Mucosa of descending colon (tissue), 3 donors: ENCODE measurements at regions not wholly inside any gene's neighbourhood (a gene's known extent, or its start where the extent isn't known, plus 50 kb on each side); places are given as distances from the start of the nearest gene placed in this dataset.
"Not testable (repeated sequence)": the region's sequence is repeated elsewhere in the genome, so short reads cannot be mapped to it uniquely, and the experiment has no call there.

ENCODE experiments used
- ATAC-seq: fragments of 200-7000 bp; cut with Tn5 transposase; one replicate; pipeline ENCODE4 v1.9.1; 2020; ENCODE audit warnings: mild to moderate bottlenecking, moderate library complexity
- DNase-seq, 3 donors: peaks; one replicate each; pipeline ENCODE4 v3.0.0-alpha.2; 2020
- H3K36me3 ChIP-seq: fragments of 200-600 bp; one replicate; pipeline ENCODE4 v1.8.0; 2021; ENCODE audit warnings: low read depth, mild to moderate bottlenecking
- H3K4me1 ChIP-seq: fragments of 200-600 bp; one replicate; pipeline ENCODE4 v1.8.0; 2021; ENCODE audit warnings: low read depth, mild to moderate bottlenecking
- H3K4me3 ChIP-seq: fragments of 200-600 bp; one replicate; pipeline ENCODE4 v1.8.0; 2021; ENCODE audit warnings: mild to moderate bottlenecking
- H3K9me3 ChIP-seq: fragments of 200-600 bp; one replicate; pipeline ENCODE4 v1.8.0; 2021; ENCODE audit warnings: mild to moderate bottlenecking
- CTCF ChIP-seq: fragments of 200-600 bp; IDR thresholded peaks from one replicate; pipeline ENCODE4 v1.8.0; 2022; ENCODE audit warnings: antibody characterized with exemption, mild to moderate bottlenecking
- intact Hi-C, 2 donors: fragments of 100-400 bp; cut with DNase I in 1 of 2; cut with micrococcal nuclease in 1 of 2; formaldehyde crosslinking; loops; one replicate each; pipeline versions ENCODE4 v1.11.0 to v1.11.1; 2022; cut with DNase I, micrococcal nuclease
- donor health status: DM: no; HTN: no; CAD: no; lungs with moderate emphysema.
- donor health status: DM: no; HTN: no; CAD: no.
- donor health status: DM: no; HTN: yes; CAD: no.

- Histone ChIP-seq H3K4me3 (no peak overlapping the region), H3K9me3 (no peaks in the 10 kb centered on the region), H3K36me3 (no peaks in the 10 kb centered on the region), H3K4me1 (no peaks in the 10 kb centered on the region)
- TF ChIP-seq CTCF: no peak
- no peak for DNase-seq
- no peak for ATAC-seq
- intact Hi-C loops: no loop called here
These were observed 121.8 kb upstream of the ADAMTS3 start for GRCh38 chr4:72690771-72691170.

DNA sequence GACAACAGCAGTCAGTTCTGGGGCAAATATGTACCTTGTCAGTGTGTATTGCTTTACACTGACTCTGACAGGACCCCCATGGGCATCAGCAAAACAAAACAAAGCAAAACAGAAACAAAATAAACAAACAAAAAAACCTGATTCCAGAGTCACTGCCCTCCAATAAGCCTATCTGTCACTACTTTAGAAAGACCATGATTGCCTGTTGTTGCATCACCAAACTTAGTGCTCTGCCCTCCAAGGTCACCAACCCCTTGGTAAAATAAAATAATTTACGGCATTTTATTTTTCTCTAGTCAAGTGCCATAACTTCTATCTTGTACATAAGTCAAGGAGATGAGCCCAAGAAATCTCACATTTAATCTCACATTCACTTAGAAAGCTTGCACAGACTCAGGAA is 120.9 kb upstream of the ADAMTS3 start:
- ATAC-seq (no peak), DNase-seq (no peak)
- Histone ChIP-seq H3K4me3 (no peak overlapping the region), H3K4me1 (no peaks in the 10 kb centered on the region), H3K36me3 (no peaks in the 10 kb centered on the region), H3K9me3 (no peaks in the 10 kb centered on the region)
- intact Hi-C loops: no loop called here
- no peak for TF ChIP-seq CTCF

GRCh38 chr4:72686390-72686789 is 117.4 kb upstream of the ADAMTS3 start:
- intact Hi-C loops, H3K4me1 ChIP-seq, DNase-seq, H3K9me3 ChIP-seq, H3K4me3 ChIP-seq, H3K36me3 ChIP-seq, ATAC-seq: not testable (repeated sequence)

DNA sequence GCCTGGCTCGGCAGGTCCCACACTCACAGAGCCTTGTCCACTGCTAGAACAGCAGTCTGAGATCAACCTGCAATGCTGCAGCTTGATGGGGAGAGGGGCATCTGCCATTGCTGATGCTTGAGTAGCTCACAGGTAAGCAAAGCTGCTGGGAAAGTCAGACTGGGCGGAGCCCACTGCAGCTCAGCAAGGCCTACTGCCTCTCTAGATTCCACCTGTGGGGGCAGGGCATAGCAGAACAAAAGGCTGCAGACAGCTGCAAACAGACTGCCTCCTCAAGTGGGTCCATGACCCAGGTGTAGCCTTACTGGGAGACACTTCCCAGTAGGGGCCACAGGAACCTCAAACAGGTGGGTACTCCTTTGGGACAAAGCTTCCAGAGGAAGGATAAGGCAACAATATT is 110.6 kb upstream of the ADAMTS3 start:
- ATAC-seq (no peak), DNase-seq (no peak)
- TF ChIP-seq CTCF: no peak
- Histone ChIP-seq H3K4me3 (no peak overlapping the region), H3K36me3 (no peaks in the 10 kb centered on the region), H3K4me1 (no peaks in the 10 kb centered on the region), H3K9me3 (peaks cover 4% of the 10 kb centered on the region)
- intact Hi-C loops: no loop called here

GRCh38 chr4:72677886-72678285 is 108.9 kb upstream of the ADAMTS3 start:
- Histone ChIP-seq H3K4me3 (no peak overlapping the region), H3K36me3 (no peaks in the 10 kb centered on the region), H3K9me3 (no peaks in the 10 kb centered on the region), H3K4me1 (no peaks in the 10 kb centered on the region)
- intact Hi-C loops: no loop called here
- DNase-seq (no peak), ATAC-seq (no peak)
- TF ChIP-seq CTCF: no peak

DNA sequence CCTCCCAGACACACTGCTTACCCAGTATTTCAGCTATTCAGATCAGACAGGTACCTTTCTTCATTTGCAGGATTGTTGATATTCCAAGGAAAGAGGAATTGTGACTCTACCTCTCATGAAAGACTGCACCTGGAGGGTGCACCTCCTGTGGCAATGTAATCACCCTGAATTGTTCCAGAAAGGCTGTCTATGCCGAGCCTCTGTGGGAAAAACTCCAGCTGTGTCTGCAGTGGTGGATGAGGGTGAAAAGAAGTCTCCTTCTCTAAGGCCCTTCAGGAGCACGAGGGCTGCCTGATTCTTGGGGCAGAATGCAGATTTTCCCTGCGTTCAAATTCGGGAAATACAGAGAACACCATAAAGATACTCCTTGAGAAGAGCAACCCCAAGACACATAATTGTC is 108.2 kb upstream of the ADAMTS3 start:
- H3K36me3 ChIP-seq: no peaks in the 10 kb centered on the region
- TF ChIP-seq CTCF: no peak
- ATAC-seq: no peak
- H3K4me1 ChIP-seq: no peaks in the 10 kb centered on the region
- intact Hi-C loops: no loop called here
- no peak overlapping the region for H3K4me3 ChIP-seq
- no peaks in the 10 kb centered on the region for H3K9me3 ChIP-seq
- DNase-seq: no peak
